ENCODE measurements at regions not wholly inside any gene's neighbourhood (a gene's known extent, or its start where the extent isn't known, plus 50 kb on each side); places are given as distances from the start of the nearest gene placed in this dataset. TPM values are rescaled to one million over a fixed set of nuclear protein-coding genes. Genes with fewer than 3 reads are reported as not detected.

DNA sequence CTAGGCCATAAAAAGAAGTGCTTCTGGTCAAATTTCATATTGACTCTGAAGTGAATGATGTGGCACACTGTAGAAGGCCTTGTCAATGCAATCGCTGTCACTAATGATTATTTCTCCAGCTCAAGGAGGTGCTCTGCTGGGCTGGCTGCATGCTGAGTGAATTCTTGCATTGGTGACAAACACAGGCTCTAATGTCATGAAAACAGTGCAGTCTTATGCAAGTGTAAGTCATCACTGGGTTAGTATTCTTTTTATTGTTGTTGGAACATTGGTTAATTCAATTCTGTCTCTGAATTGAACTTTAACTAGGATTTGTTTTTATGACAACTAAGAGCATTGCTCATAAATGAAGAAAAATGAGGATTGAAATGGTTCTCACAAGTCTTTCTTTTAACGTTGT is 57.3 kb upstream of the CD180 start:
- no peak for DNase-seq (ENCODE audit: low read depth)

GRCh38 chr5:67249590-67249895 is 52.9 kb upstream of the CD180 start:
- DNase-seq (ENCODE audit: low read depth) = no peak

- no peak for DNase-seq (ENCODE audit: low read depth)
These were observed 52.3 kb upstream of the CD180 start for GRCh38 chr5:67248703-67249589.

DNA sequence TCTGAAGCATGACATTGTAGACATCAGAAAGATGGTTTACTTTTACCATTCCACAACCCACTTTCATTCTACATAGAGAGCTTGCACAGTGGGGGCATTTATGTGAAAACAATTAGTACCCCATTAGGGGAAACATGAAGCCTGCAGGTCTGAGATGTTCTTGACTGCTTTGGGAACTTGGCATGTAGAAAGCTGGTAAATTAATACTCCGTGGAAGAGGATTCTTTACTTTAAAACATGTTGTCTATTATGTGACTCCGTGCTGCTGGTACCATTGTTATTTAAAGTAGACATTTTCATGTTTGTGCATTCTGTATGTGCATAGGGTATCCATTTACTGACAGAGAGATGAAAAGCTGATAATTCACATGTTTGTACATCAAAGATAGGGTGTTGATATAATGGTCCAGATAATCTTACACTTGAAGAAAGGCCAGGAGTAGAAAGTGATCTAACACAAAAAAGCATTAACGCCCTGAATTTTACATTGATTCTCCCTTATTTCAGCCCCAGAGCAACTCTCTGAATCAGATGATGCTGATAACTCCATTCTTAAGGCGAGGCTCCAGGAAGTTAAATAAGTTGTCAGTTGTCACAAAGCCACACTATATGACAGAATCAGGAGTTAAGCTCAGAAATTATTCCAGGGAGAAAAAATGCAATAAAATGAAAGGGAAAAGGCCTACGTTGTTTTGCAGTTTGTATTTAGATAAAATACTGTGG is 50.1 kb upstream of the CD180 start:
- DNase-seq (ENCODE audit: low read depth) = no peak

Small RNAs in the stretch of these regions (small RNA-seq; reads per million reads assigned to genes)
- gene AC024581.2 (not detected), gene RNU6-1232P (not detected)
